PC-9 (cell line): ENCODE measurements at regions not wholly inside any gene's neighbourhood (a gene's known extent, or its start where the extent isn't known, plus 50 kb on each side); places are given as distances from the start of the nearest gene placed in this dataset.

Experiments
- BruUV-seq: library from RNA; stranded (reverse); fragments of 400-500 nt; replicated peaks from 2 replicates; lab custom pipeline; 2021; lab: Mats Ljungman, UMichigan
- CTCF ChIA-PET: fragments of 300-600 bp; sonication (Branson Sonifier 250); formaldehyde crosslinking; loops from one replicate; lab custom pipeline; 2022; ENCODE audit warnings: antibody characterized with exemption; lab: Charles Lee
- POLR2A ChIA-PET: fragments of 300-600 bp; sonication (Branson Sonifier 250); formaldehyde crosslinking; loops from one replicate; lab custom pipeline; 2022; ENCODE audit warnings: antibody characterized with exemption; ENCODE audit not compliant: unreplicated experiment; lab: Charles Lee
- DNase-seq, 2 experiments: peaks; one replicate each; pipeline versions ENCODE4 v3.0.0 to v3.0.0-alpha.2; 2015 to 2022; ENCODE audit warnings: mixed read lengths in 1 of 2
- H2AFZ ChIP-seq: fragments of 200-600 bp; sonication (generic); 2 replicates; pipeline ENCODE4 v1.8.1; 2017; ENCODE audit warnings: antibody characterized with exemption
- H3F3A ChIP-seq: fragments of 200-600 bp; sonication (generic); 2 replicates; pipeline ENCODE4 v1.8.1; 2017; ENCODE audit warnings: antibody characterized with exemption, mild to moderate bottlenecking, low read depth; ENCODE audit not compliant: insufficient read depth
- H3K27ac ChIP-seq: fragments of 200-600 bp; sonication (generic); 2 replicates; pipeline ENCODE4 v1.6.1; 2016; ENCODE audit warnings: mixed run types
- H3K27me3 ChIP-seq: fragments of 200-600 bp; sonication (generic); 2 replicates; pipeline ENCODE4 v1.6.1; 2016; ENCODE audit warnings: low read depth, mixed run types; ENCODE audit not compliant: insufficient read depth
- H3K36me3 ChIP-seq: fragments of 200-600 bp; sonication (generic); 2 replicates; pipeline ENCODE4 v1.6.1; 2016; ENCODE audit warnings: low read depth, mixed run types
- H3K4me1 ChIP-seq: fragments of 200-600 bp; sonication (generic); replicated peaks from 2 replicates; pipeline ENCODE4 v1.6.1; 2016; ENCODE audit warnings: mixed run types; ENCODE audit not compliant: insufficient read depth
- H3K4me2 ChIP-seq: fragments of 200-600 bp; sonication (generic); 2 replicates; pipeline ENCODE4 v1.6.1; 2017; ENCODE audit warnings: mixed run types
- H3K4me3 ChIP-seq: fragments of 200-600 bp; sonication (generic); 2 replicates; pipeline ENCODE4 v1.6.1; 2016; ENCODE audit warnings: mixed run types
- H3K79me2 ChIP-seq: fragments of 200-600 bp; sonication (generic); 2 replicates; pipeline ENCODE4 v1.6.1; 2017; ENCODE audit warnings: low read depth, mixed run types
- H3K9me2 ChIP-seq: fragments of 200-600 bp; sonication (generic); 2 replicates; pipeline ENCODE4 v1.8.1; 2017; ENCODE audit warnings: mild to moderate bottlenecking; ENCODE audit not compliant: insufficient read depth
- H3K9me3 ChIP-seq: fragments of 200-600 bp; sonication (generic); 2 replicates; pipeline ENCODE4 v1.8.1; 2016; ENCODE audit warnings: low read depth; ENCODE audit not compliant: insufficient read depth
- H4K20me1 ChIP-seq: fragments of 200-600 bp; sonication (generic); 2 replicates; pipeline ENCODE4 v1.8.1; 2017; ENCODE audit not compliant: insufficient read depth
- CTCF ChIP-seq: fragments of 200-600 bp; sonication (generic); conservative IDR thresholded peaks from 2 replicates; pipeline ENCODE4 v1.6.1; 2017; ENCODE audit warnings: mixed run types, antibody characterized with exemption, mild to moderate bottlenecking, moderate library complexity
- EZH2 ChIP-seq: fragments of 200-600 bp; sonication (generic); IDR thresholded peaks from 2 replicates; pipeline ENCODE4 v1.8.0; 2017; ENCODE audit warnings: antibody characterized with exemption, low read depth
- intact Hi-C: fragments of 100-400 bp; cut with micrococcal nuclease; formaldehyde crosslinking; loops from one replicate; pipeline ENCODE4 v1.10.0; 2022; ENCODE audit not compliant: unreplicated experiment

GRCh38 chr3:44033123-44033522 is 208.6 kb upstream of the TOPAZ1 start:
- ChIA-PET POLR2A (interaction anchor here (0.6 kb wide), 1 partner anchor 127 kb away, joined by 8 read pairs; no protein-coding TSS in a partner anchor), CTCF (no interaction called here)

GRCh38 chr3:44036850-44037249 is 204.8 kb upstream of the TOPAZ1 start:
- H4K20me1 ChIP-seq = no peaks in the 10 kb centered on the region; the same call in 1 of the 2 replicates
- H2AFZ ChIP-seq = no peak overlapping the region
- ChIA-PET CTCF (no interaction called here), POLR2A (no interaction called here)
- H3K79me2 ChIP-seq = peaks cover 21% of the 10 kb centered on the region; the same call in 1 of the 2 replicates
- H3K4me2 ChIP-seq = no peak overlapping the region
- H3K27me3 ChIP-seq = no peaks in the 10 kb centered on the region
- H3K4me1 ChIP-seq = no peaks in the 10 kb centered on the region
- BruUV-seq = no TSS peak
- no peaks in the 10 kb centered on the region for H3K9me2 ChIP-seq
- H3K36me3 ChIP-seq = no peaks in the 10 kb centered on the region; the same call in 1 of the 2 replicates
- H3K4me3 ChIP-seq = no peak overlapping the region
- no peak overlapping the region for H3K27ac ChIP-seq
- no peaks in the 10 kb centered on the region for H3K9me3 ChIP-seq
- no peaks in the 10 kb centered on the region; the same call in 1 of the 2 replicates for H3F3A ChIP-seq
- no peak for DNase-seq
- TF ChIP-seq CTCF (no peak), EZH2 (no peak)
- intact Hi-C loops = no loop called here

More at GRCh38 chr3:44033123-44033522, 208.6 kb upstream of the TOPAZ1 start:
- no peaks in the 10 kb centered on the region for H3K36me3 ChIP-seq
- no peak overlapping the region for H3K4me3 ChIP-seq
- H3K79me2 ChIP-seq = peaks cover 30% of the 10 kb centered on the region
- intact Hi-C loops = no loop called here
- no peak for TF ChIP-seq CTCF
- no peak for TF ChIP-seq EZH2
- no peak for DNase-seq
- no peaks in the 10 kb centered on the region for H3K4me1 ChIP-seq
- no peak overlapping the region for H2AFZ ChIP-seq
- H3K9me2 ChIP-seq = no peaks in the 10 kb centered on the region
- BruUV-seq = no TSS peak
- no peaks in the 10 kb centered on the region for H3K27me3 ChIP-seq
- no peaks in the 10 kb centered on the region for H3K9me3 ChIP-seq
- no peaks in the 10 kb centered on the region for H3F3A ChIP-seq
- no peak overlapping the region for H3K4me2 ChIP-seq
- H4K20me1 ChIP-seq = peaks cover 5% of the 10 kb centered on the region; the same call in 1 of the 2 replicates
- no peak overlapping the region for H3K27ac ChIP-seq

GRCh38 chr3:44039006-44039405 is 202.7 kb upstream of the TOPAZ1 start:
- CTCF ChIA-PET = no interaction called here
- intact Hi-C loops = no loop called here

More at GRCh38 chr3:44039006-44039405, 202.7 kb upstream of the TOPAZ1 start:
- Histone ChIP-seq H3K9me2 (no peaks in the 10 kb centered on the region), H3K4me2 (no peak overlapping the region), H3K27me3 (no peaks in the 10 kb centered on the region), H3K36me3 (peaks cover 5% of the 10 kb centered on the region; the same call in 1 of the 2 replicates), H3K79me2 (peaks cover 34% of the 10 kb centered on the region), H3K4me1 (no peaks in the 10 kb centered on the region), H3F3A (no peaks in the 10 kb centered on the region; the same call in 1 of the 2 replicates), H4K20me1 (no peaks in the 10 kb centered on the region; the same call in 1 of the 2 replicates), H3K9me3 (no peaks in the 10 kb centered on the region), H2AFZ (no peak overlapping the region), H3K4me3 (no peak overlapping the region), H3K27ac (no peak overlapping the region)
- TF ChIP-seq CTCF (no peak), EZH2 (no peak)
- POLR2A ChIA-PET = no interaction called here
- no peak for DNase-seq
- BruUV-seq = no TSS peak
